GM12892 (cell line): ENCODE measurements at regions not wholly inside any gene's neighbourhood (a gene's known extent, or its start where the extent isn't known, plus 50 kb on each side); places are given as distances from the start of the nearest gene placed in this dataset.

Experiments
- DNase-seq: peaks from one replicate; pipeline ENCODE4 v3.0.0; 2011; ENCODE audit not compliant: insufficient read length
- FAIRE-seq: peaks from 2 replicates; lab custom pipeline; 2011; peaks lifted over from hg19 to GRCh38; lab: Jason Lieb, UNC
- POLR2A ChIP-seq: IDR thresholded peaks from 2 replicates; pipeline ENCODE4 v1.6.1; 2011; ENCODE audit warnings: low read depth, low read length, control low read depth
- POLR2AphosphoS5 ChIP-seq: IDR thresholded peaks from 2 replicates; pipeline ENCODE4 v1.6.1; 2011; ENCODE audit warnings: low read depth, low read length, control low read depth
- TAF1 ChIP-seq: IDR thresholded peaks from 2 replicates; pipeline ENCODE4 v1.6.1; 2011; ENCODE audit warnings: low read depth, mild to moderate bottlenecking, control low read depth, low read length, borderline replicate concordance

- no peak for DNase-seq
- TF ChIP-seq POLR2AphosphoS5 (no peak), TAF1 (no peak), POLR2A (no peak)
- no peak for FAIRE-seq
These were observed 216.7 kb downstream of the RBM19 start for GRCh38 chr12:113749433-113749815.

GRCh38 chr12:113748707-113749432 lies 217.3 kb downstream of the RBM19 start:
- DNase-seq (no peak), FAIRE-seq (no peak)
- TF ChIP-seq TAF1 (no peak), POLR2AphosphoS5 (no peak), POLR2A (no peak)

- no peak for DNase-seq
- FAIRE-seq, result no peak
- TF ChIP-seq POLR2A, result no peak
- TF ChIP-seq TAF1, result no peak
- no peak for TF ChIP-seq POLR2AphosphoS5
These were observed 219.1 kb downstream of the RBM19 start for GRCh38 chr12:113747017-113747416.

- DNase-seq (no peak), FAIRE-seq (no peak)
- TF ChIP-seq POLR2AphosphoS5 (no peak), TAF1 (no peak), POLR2A (no peak)
These were observed 221.2 kb downstream of the RBM19 start for GRCh38 chr12:113744802-113745395.

- FAIRE-seq (no peak), DNase-seq (no peak)
- TF ChIP-seq POLR2AphosphoS5 (no peak), TAF1 (no peak), POLR2A (no peak)
These were observed 223.3 kb downstream of the RBM19 start for GRCh38 chr12:113742801-113743200.

GRCh38 chr12:113740699-113741098 lies 225.4 kb downstream of the RBM19 start:
- no peak for FAIRE-seq
- DNase-seq, result no peak
- TF ChIP-seq POLR2A (no peak), POLR2AphosphoS5 (no peak), TAF1 (no peak)

- TF ChIP-seq POLR2A (no peak), POLR2AphosphoS5 (no peak), TAF1 (no peak)
- no peak for FAIRE-seq
- DNase-seq, result no peak
These were observed 231.0 kb downstream of the RBM19 start for GRCh38 chr12:113735131-113735530.

GRCh38 chr12:113734503-113734902 lies 231.6 kb downstream of the RBM19 start:
- no peak for FAIRE-seq
- TF ChIP-seq TAF1 (no peak), POLR2A (no peak), POLR2AphosphoS5 (no peak)
- DNase-seq, result no peak

- no peak for FAIRE-seq
- no peak for DNase-seq
- TF ChIP-seq POLR2AphosphoS5, result no peak
- no peak for TF ChIP-seq POLR2A
- TF ChIP-seq TAF1, result no peak
These were observed 233.2 kb downstream of the RBM19 start for GRCh38 chr12:113732916-113733315.

GRCh38 chr12:113727651-113728061 lies 238.5 kb downstream of the RBM19 start:
- DNase-seq (no peak), FAIRE-seq (no peak)
- TF ChIP-seq TAF1, result no peak
- TF ChIP-seq POLR2AphosphoS5, result no peak
- TF ChIP-seq POLR2A, result no peak

- DNase-seq, result no peak
- FAIRE-seq, result no peak
- TF ChIP-seq POLR2AphosphoS5 (no peak), POLR2A (no peak), TAF1 (no peak)
These were observed 239.8 kb downstream of the RBM19 start for GRCh38 chr12:113726254-113726819.

- FAIRE-seq (no peak), DNase-seq (no peak)
- no peak for TF ChIP-seq POLR2AphosphoS5
- TF ChIP-seq TAF1, result no peak
- no peak for TF ChIP-seq POLR2A
These were observed 240.6 kb downstream of the RBM19 start for GRCh38 chr12:113725557-113725876.
